Myocyte (in vitro differentiated cells): ENCODE measurements at regions not wholly inside any gene's neighbourhood (a gene's known extent, or its start where the extent isn't known, plus 50 kb on each side); places are given as distances from the start of the nearest gene placed in this dataset.
"Not testable (repeated sequence)": the region's sequence is repeated elsewhere in the genome, so short reads cannot be mapped to it uniquely, and the experiment has no call there.

Source experiments
- DNase-seq: peaks from one replicate; pipeline ENCODE4 v3.0.0-alpha.2; 2012; ENCODE audit warnings: low read depth

DNA sequence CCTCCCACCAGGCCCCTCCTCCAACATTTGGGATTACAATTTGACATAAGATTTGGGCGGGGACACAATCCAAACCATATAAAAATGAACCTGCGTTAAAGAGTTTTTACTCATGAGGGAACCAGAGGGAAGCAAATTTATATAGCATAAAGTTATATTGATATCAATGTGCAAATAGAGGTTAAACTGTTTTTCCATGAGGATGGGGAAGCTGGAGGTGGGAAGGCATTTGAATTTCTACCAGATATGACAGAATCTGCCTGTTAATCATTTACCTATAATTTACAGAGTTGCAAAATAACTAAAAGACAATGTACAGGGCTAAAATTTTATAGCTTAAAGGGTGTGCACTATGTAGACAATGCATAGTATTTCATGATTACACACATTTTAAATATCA lies 322.0 kb upstream of the FKBP1C start:
- no peak for DNase-seq

GRCh38 chr6:62891065-62891647 lies 320.1 kb upstream of the FKBP1C start:
- DNase-seq: no peak

GRCh38 chr6:62894114-62894513 lies 317.2 kb upstream of the FKBP1C start:
- DNase-seq: no peak

DNA sequence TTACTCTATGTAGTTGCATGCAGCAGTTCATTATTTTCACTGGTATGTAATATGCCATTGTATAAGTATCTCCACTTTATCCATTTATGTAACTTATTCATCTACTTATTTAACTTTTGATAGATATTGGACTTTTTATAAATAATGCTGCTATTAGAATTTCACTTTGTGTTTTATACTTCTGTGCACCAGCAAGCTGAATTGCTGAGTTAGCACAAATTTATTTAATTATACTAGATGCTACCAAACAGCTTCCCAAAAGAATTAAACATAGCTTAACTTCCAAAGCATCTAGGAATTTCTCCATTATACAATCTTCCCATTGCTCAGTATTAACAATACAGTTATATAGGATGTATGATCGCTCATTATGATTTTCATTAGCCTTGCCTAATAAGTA lies 308.0 kb upstream of the FKBP1C start:
- no peak for DNase-seq

DNA sequence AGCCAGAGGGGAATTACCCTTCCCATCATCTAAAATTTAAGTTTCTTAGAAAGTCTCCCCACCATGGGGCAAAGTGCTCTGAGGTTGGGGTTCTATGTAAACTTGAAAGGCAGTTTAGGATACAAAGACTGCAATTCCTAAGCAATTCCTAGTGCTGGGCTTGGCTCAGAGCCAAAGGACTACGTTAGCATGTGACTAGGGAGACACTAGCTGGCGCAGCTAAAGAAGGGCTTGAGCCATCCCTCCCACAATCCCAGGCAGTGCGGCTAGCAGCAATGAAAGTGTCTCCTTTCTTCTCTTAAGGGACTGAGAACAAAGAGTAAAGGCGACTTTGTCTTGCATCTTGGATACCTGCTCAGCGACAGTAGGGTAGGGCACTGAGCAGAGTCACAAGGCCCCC lies 306.6 kb upstream of the FKBP1C start:
- no peak for DNase-seq

GRCh38 chr6:62914530-62914929 lies 296.7 kb upstream of the FKBP1C start:
- DNase-seq: no peak

DNA sequence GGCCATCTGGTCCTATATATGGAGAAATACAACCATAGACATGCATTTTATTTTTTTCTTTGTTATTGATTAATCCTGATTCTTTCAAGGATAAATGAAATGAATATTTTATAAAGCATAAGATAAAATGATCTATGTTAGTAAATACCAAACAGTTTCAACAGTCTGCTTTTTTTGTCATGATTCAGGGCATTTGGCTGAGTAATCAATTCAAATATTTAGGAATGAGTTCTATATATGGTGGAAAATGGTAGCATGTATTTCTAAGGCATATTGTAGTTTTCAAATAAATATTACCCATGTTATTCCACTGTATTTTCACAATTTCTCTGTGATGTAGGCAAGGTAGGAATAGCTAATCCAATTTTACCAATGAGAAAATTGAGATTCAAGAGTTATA lies 287.5 kb upstream of the FKBP1C start:
- DNase-seq: no peak

GRCh38 chr6:62940848-62941247 lies 270.4 kb upstream of the FKBP1C start:
- DNase-seq: no peak

GRCh38 chr6:62942000-62942399 lies 269.3 kb upstream of the FKBP1C start:
- no peak for DNase-seq

DNA sequence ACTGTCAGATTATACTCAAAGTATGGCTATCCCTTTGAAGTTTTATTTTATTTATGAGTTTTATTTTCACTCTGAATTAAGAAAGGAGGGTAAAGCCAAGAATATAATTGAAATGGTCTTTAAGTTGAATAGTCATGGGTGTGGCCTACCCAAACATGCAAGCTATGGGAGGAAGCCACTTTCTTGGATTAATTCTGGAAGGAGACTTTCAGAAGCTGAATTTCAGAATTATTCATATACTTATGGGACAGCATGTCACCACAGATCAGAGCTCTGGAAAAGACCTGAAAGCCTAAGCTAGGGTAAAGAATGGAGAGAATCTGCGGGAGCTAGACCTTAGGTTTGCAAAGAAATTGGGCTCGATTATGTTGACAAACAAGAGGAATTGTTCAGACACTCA lies 242.4 kb upstream of the FKBP1C start:
- DNase-seq: no peak

DNA sequence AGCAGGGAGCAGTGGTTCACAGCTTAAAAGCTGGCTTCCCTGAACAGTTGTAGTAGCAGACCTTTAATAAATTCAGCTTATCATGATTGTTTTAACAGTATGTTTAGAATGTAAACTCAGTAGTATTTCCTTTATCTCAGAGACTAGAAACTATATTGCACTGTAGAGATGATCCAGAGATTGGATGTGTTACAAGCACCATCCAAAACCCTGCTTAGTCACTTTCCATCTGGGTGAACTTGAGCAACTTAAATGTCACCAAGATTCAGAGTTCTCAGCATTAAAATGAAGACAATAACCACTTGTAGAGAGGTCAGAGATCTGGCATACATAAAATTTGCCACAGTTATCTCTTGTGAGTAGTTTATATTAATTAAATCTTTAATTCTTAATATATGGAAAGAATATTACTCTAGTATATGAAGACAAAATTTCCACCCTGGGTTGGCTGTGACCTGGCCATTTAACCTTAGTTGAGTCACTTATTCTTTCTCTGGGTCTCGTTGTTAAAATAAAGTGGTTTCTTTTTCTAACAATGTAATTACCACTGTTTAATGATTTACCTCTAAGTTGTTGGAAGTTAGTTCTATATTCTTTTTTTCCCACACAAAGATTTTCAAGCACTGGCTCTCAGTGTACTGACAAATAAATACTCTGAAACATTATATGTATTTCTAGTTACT lies 239.2 kb upstream of the FKBP1C start:
- DNase-seq: no peak

DNA sequence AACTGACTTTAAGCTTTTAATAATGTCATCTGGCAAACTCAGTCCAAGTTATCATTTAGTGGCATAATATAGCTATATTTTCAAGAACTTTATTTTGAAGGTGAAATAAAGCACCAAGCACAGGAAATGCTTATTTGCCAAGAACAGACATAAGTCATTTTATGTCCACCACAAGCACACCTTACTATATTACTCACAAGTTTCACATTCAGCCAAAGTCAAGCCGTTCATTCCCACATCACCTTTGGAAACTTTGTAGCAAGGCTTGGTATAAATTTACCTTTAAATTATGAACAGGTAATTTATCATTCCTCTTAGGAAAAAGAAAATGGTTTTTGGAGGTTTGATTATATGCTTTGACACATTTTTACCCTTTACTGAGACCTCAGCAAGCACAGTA lies 236.8 kb upstream of the FKBP1C start:
- DNase-seq: no peak

DNA sequence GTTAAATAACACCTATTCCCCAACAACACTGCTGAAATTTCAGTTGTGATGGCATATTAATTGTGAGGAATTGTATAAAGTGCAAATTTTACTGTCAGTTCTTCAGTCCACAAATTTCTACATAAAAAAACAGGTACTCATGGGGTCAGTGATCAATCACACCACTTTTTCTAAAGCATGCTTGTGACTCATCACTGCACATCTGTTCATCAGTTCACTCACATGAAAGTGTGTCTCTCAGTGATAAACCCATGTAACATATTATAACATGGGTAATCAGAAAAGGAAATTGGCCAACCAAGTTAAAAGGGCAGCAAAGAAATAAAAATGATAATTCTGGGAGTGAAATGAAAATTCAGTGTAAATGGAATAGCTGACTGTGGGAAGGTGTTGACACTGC lies 234.7 kb upstream of the FKBP1C start:
- no peak for DNase-seq

GRCh38 chr6:62978920-62979319 lies 232.3 kb upstream of the FKBP1C start:
- DNase-seq: no peak

DNA sequence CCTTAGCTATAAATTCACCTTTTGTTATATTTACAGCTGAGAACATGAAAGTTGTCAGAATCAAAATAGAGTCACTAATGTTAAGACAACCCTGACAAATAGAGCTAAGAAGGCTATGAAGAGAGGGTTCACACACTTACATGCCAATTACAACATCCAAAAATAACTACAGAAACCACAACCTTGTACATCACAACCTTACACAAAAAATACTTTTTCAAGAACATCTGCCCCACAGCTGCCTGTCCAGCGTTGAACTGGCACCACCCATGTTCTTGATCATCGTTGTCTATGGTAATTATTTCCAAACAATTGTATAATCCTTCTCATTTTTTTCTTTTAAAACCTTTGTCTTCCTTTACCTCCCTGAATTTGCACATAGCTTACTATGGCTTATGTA lies 231.2 kb upstream of the FKBP1C start:
- DNase-seq: no peak

DNA sequence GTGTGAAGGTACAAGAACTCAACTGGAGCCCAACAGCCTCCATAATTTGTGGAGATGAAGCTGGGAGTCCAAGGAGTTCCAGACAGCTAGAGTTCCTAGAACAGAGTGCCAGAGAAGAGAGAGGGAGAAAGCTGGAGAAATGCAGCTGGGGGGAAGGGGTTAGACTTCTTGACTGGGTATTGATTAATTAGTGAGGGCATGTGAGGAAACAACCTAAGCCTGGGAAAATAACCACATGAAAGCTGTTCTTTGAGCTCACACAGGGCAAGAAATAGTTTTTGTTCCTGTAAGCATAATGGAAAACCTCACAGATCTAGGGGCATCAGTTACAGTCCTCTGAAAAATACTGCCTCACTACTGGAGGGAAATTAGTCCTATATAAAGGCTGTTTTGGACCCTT lies 230.5 kb upstream of the FKBP1C start:
- no peak for DNase-seq

- no peak for DNase-seq
These were observed 228.3 kb upstream of the FKBP1C start for GRCh38 chr6:62982951-62983350.

GRCh38 chr6:62991696-62992095 lies 219.6 kb upstream of the FKBP1C start:
- DNase-seq: not testable (repeated sequence)

- no peak for DNase-seq
These were observed 217.3 kb upstream of the FKBP1C start for GRCh38 chr6:62993951-62994350.

DNA sequence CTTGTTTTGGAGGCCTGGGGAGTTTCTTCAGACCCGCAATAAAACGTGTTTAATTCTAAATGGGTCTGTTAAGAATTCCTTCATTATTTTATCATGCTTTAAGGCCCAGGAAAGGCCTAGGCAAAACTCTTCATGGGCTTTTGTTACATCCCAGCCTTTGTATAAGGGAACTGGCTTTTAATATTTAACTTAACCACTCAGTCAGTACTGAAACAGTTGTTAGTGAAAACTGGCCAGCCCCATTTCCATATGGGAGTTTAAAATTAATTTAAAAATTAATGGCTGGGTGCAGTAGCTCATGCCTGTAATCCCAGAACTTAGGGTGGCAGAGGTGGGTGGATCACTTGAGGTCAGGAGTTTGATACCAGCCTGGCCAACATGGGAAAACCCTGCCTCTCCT lies 213.2 kb upstream of the FKBP1C start:
- DNase-seq: no peak

DNA sequence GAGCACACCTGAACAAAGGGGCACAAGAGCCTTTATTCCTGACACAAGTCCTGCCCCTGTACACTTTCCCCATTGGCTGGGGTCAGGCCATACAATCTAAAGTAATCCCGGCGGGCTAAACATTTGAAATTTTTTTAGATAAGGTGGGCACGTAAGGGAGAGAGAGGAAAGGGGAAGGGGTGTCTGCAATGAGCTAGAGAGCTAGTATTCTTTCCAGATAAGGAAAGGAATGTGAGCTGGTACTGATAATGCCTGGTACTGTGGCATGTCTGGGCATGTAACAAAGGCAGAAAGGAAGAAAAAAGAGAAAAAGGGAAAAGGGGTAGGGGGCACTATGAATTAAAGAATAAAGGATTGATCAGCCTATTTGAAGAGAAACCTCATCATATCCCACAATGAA lies 212.0 kb upstream of the FKBP1C start:
- not testable (repeated sequence) for DNase-seq

GRCh38 chr6:62999796-63000195 lies 211.5 kb upstream of the FKBP1C start:
- peak; percentile 6 for DNase-seq

DNA sequence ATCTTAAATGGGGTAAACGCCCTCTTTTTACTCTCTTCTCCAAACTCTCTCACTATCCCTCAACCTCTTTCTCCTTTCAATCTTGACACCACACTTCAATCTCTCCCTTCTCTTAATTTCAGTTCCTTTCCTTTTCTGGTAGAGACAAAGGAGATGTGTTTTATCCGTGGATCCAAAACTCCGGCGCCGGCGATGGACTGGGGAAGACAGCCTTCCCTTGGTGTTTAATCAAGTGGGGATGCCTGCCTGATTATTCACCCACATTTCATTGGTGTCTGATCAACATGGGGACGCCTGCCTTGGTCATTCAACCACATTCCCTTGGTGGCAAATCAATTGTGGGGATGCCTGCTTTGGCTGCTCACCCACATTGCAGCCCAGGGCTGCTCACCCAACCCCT lies 205.3 kb upstream of the FKBP1C start:
- DNase-seq: not testable (repeated sequence)
